Jurkat, Clone E6-1 (cell line): ENCODE measurements at regions not wholly inside any gene's neighbourhood (a gene's known extent, or its start where the extent isn't known, plus 50 kb on each side); places are given as distances from the start of the nearest gene placed in this dataset.
"Not testable (repeated sequence)": the region's sequence is repeated elsewhere in the genome, so short reads cannot be mapped to it uniquely, and the experiment has no call there.

Experiments
- DNase-seq: peaks from one replicate; pipeline ENCODE4 v3.0.0-alpha.2; 2011; ENCODE audit warnings: low read depth, low spot score
- H3K4me3 ChIP-seq: 2 replicates; pipeline ENCODE4 v1.5.1; 2011; ENCODE audit warnings: mild to moderate bottlenecking, low read length, control low read depth, moderate library complexity

DNA sequence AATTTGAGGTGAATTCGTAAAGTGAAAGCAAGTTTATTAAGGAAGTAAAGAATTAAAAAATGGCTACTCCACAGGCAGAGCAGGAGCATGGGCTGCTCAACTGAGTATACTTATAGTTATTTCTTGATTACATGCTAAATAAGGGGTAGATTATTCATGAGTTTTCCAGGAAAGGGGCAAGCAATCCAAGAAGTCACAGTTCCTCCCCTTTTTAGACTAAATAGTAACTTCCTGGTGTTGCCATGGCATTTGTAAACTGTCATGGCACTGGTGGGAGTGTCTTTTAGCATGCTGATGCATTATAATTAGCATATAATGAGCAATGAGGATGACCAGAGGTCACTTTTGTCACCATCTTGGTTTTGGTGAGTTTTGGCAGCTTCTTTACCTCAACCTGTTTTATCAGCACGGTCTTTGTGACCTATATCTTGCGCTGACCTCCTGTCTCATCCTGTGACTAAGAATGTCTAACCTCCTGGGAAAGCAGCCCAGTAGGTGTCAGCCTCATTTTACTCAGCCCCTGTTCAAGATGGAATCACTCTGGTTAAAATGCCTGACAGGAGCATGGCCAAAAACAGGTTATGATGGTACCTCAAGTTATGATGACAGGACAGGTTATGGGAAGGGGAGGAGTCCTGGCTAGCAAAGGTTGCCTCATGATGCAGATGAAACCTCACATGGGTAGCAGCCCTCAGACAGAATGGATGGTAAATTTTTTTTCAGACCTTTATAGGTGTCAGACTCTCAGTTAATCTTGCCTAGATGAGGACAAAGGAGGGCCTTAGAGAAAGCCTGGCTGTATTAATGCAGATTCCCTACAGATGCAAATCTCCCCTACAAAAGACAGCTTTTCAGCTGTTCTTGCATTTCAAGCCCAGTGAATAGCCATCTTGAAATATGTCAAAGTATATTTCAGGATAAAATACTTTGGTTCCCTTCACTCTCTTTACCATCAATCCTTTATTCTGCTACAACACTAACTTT lies 49.7 kb downstream of the SIPA1L2 start:
- DNase-seq, result no peak
- no peak overlapping the region for H3K4me3 ChIP-seq

DNA sequence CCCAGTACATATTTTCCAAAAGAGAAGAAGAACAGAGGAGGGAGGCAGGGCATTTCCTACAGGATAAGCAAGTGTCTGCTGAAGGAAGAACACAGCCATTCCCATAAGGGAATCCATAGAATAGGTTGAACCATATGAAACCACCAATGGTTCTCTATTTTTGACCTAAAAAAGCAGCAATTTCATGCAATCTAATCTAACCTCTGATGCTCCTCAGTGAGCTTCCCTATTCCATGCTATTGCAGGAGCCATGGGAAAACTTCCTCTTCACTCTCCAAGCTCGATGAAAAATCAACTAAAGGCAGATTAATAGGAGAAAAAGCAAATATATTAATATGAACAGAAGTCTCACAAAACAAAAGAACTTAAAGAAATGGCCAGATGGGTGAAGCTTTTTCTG lies 50.5 kb downstream of the SIPA1L2 start:
- peak overlapping the region; percentile 37 for H3K4me3 ChIP-seq
- DNase-seq, result no peak

GRCh38 chr1:232578651-232579195 lies 51.2 kb downstream of the SIPA1L2 start:
- DNase-seq, result peak; percentile 76
- H3K4me3 ChIP-seq, result peak overlapping the region; percentile 37

DNA sequence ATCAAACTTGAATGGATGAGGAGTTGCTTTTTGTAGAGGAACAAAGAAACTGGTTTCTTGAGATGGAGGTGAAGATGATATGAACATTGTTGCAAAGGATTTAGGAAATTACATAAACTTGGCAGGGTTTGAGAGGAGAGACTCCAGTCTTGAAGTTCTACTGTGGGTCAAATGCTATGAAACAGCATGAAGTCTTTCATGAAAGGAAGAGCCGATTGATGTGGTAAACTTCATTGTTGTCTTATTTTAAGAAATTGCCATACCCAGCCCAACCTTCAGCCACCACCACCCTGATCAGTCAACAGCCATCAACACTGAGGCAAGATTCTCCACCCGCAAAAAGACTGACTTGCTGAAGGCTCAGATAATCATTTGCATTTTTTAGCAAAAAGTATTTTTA lies 52.2 kb downstream of the SIPA1L2 start:
- H3K4me3 ChIP-seq, result peak overlapping the region; percentile 37
- peak; percentile 88 for DNase-seq

- no peak for DNase-seq
- no peak overlapping the region for H3K4me3 ChIP-seq
Observed at GRCh38 chr1:232576537-232576936, 53.4 kb downstream of the SIPA1L2 start.

GRCh38 chr1:232575763-232576040 lies 54.2 kb downstream of the SIPA1L2 start:
- no peak for DNase-seq
- H3K4me3 ChIP-seq, result no peak overlapping the region

DNA sequence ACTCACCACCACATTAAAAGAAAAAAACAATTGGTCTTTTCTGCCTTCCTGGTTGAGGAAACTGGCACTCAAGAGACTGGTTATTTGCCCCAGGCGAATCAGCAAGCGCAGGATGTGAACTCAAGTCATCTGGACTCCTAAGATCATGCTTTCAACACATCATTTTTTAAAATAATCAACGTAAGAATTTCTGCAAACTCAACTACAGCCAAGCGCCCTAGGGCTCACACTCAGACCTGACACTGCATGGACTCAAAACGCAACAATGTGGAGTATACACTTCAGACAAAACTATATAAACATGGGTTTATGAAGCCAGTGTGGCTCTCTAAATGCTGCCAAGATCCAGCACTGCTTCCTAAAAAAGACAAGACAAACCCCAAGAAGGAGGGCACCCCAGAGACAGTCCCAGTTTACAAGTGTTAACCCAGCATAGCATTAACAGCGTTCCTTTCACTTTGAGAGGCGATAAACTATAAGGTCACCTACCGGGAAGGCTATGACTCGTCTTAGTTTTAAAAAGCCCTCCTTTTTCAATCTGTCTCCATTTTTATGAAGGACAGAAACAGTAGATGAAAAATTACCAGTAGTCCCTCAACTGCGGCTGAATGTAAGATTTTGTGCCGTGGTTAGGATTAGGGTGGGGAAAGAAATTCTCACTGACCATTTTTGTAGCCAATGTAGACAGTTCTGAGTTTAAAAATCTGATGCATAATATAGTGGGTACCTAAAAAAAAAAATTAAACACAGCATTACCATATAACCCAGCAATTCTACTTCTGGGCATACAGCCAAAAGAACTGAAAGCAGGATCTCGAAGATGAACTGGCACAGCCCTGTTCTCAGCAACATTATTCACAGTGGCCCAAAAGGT lies 54.8 kb downstream of the SIPA1L2 start:
- H3K4me3 ChIP-seq, result no peak overlapping the region
- no peak for DNase-seq

GRCh38 chr1:232574077-232574476 lies 55.9 kb downstream of the SIPA1L2 start:
- no peak for DNase-seq
- H3K4me3 ChIP-seq, result no peak overlapping the region

- H3K4me3 ChIP-seq, result no peak overlapping the region
- DNase-seq, result peak; percentile 62
Observed at GRCh38 chr1:232571523-232571922, 58.4 kb downstream of the SIPA1L2 start.

DNA sequence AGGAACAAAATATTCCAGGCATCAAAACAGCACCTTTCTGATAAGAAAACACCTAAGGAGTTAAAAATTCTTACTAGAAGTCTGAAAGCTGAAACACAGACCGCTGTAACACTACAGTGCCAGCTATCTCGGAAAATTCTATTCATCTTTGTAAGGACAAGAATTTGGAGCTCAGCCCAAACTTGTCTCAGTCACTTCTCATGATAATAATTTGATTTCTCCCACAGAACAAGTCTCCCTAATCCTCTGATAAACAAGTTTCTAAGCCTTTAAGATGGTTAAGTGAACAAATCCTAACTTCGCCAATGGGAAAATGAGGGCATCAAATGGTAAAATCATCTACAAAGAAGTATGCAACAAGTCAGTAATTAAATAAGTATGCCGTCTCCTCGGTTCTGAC lies 59.9 kb downstream of the SIPA1L2 start:
- DNase-seq, result no peak

GRCh38 chr1:232569554-232569921 lies 60.4 kb downstream of the SIPA1L2 start:
- H3K4me3 ChIP-seq, DNase-seq: not testable (repeated sequence)

More for the DNA sequence above, 59.9 kb downstream of the SIPA1L2 start:
- no peak overlapping the region for H3K4me3 ChIP-seq

DNA sequence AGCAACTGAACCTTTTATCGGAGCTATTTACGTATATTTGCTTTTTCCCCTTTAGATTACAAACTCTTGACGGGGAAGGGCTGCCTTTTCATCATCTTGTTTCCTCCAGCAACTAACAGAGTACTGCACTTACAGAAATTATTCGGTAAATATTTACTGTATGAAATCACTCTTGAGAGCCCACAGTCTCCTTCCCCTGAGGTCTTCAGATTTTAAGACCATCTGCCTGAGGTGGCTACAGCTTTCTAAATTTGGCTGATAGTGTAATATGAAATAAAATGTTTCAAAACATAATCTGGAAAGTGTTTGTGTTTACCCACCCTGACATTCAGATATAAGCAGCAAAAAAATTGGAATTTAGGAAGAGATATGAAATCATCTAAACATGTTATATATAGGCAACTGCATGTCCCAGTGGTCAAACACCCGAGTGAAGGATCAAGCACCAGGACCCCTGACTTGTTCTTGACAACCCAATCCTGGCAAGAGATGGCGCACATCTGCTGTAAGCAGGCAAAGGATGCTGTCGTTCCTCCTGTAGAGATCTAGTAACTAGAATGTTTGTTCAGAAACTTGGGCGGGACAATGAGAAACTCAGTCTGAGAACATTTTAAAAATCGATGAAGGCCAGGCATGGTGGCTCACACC lies 60.9 kb downstream of the SIPA1L2 start:
- H3K4me3 ChIP-seq, result no peak overlapping the region
- DNase-seq, result no peak

GRCh38 chr1:232568331-232568852 lies 61.5 kb downstream of the SIPA1L2 start:
- no peak overlapping the region for H3K4me3 ChIP-seq
- peak; percentile 55 for DNase-seq

- DNase-seq, result no peak
- H3K4me3 ChIP-seq, result no peak overlapping the region
Observed at GRCh38 chr1:232566093-232566492, 63.8 kb downstream of the SIPA1L2 start.

DNA sequence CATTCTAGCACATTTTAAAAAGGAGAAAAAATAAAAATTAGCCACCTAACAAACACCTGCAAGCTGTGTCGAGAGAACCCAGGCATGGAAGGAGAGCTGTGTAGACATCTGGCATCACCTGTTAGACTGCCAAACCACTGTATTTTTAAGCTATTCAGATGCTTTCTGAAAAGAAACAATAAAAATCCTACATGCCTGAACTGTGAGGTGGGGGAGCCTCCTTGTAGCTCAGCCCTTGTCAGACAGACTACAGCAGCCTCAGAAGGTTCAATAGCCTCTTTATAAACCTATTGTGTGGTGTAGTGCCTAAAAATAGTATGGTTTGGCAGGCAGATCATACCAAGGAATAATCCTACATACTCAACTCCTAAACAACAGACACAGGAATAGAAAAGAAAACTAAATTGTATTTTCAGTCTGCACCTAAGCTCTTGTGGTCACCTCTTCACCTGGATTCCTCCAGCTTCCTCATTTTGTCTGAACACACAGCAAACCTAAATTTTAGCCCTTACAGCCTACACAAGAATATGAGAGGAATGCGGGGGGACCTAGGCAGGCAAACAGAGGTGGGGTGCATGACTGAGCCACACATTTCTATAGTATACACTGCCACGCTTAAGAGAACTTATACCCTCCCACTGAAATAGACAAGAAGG lies 67.0 kb downstream of the SIPA1L2 start:
- no peak for DNase-seq
- H3K4me3 ChIP-seq, result no peak overlapping the region

DNA sequence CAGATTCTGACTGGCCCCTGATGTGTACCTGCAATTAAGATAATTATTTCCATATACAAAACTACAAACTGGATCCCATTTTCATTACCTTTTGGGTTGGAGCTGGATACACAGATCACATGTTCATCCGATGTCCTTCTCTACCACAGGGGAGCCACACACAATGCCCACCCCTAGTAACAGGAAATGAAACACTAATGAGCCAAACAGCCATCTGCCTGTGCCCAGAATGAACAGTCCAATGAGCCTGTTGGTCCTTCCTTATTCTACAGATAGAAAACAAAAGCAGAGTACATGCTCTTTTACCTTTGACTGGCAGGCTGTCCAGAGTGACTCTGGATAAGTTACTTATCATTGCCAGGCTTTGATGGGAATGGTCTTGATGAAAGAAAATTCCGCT lies 68.6 kb downstream of the SIPA1L2 start:
- no peak for DNase-seq

DNA sequence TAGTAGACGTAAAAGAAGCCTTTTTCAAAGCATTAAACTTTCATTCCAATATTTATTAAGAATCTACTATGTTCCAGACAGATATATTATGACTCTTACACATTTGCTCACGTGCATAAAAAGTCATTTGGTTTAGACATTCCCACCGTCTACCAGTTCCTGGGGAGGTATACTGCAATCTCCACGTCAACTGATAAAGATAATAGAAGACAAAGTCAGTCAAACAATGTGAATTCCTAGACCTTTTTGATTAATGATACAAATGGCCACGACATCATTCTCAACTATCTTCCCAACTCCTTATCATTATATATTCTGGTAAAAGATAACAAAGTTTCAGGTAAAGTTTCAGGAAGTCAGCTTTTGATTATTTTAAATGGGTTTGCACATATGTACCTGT lies 69.0 kb downstream of the SIPA1L2 start:
- no peak overlapping the region for H3K4me3 ChIP-seq
- DNase-seq, result no peak

More for the DNA sequence above, 68.6 kb downstream of the SIPA1L2 start:
- no peak overlapping the region for H3K4me3 ChIP-seq

DNA sequence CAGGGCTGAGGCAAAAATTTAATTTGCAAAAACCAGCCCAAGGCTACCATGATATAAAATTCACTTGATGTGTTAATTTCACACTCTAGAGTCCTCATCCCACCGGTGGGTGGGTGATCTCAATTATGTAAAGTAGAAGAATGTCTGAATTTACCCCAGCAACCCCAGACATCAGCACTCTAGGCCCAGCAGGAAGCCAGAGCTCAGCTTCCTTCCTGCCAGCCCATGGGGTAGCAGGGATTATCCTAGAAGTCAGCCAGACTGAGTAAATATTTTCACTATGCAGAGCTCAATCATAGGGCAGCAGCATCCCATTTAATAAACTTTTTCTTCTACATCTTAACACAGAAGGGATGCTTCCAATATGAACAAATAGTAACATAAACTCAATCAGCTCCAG lies 71.0 kb downstream of the SIPA1L2 start:
- DNase-seq, result no peak
- H3K4me3 ChIP-seq, result no peak overlapping the region
